M059J (cell line): ENCODE measurements at regions not wholly inside any gene's neighbourhood (a gene's known extent, or its start where the extent isn't known, plus 50 kb on each side); places are given as distances from the start of the nearest gene placed in this dataset.
"Not testable (repeated sequence)": the region's sequence is repeated elsewhere in the genome, so short reads cannot be mapped to it uniquely, and the experiment has no call there.

Experiments used
- DNase-seq: peaks from one replicate; pipeline ENCODE4 v3.0.0-alpha.2; 2012; ENCODE audit warnings: low read depth

GRCh38 chr18:22043837-22044236 lies 125.6 kb upstream of the GATA6 start:
- DNase-seq: no peak

DNA sequence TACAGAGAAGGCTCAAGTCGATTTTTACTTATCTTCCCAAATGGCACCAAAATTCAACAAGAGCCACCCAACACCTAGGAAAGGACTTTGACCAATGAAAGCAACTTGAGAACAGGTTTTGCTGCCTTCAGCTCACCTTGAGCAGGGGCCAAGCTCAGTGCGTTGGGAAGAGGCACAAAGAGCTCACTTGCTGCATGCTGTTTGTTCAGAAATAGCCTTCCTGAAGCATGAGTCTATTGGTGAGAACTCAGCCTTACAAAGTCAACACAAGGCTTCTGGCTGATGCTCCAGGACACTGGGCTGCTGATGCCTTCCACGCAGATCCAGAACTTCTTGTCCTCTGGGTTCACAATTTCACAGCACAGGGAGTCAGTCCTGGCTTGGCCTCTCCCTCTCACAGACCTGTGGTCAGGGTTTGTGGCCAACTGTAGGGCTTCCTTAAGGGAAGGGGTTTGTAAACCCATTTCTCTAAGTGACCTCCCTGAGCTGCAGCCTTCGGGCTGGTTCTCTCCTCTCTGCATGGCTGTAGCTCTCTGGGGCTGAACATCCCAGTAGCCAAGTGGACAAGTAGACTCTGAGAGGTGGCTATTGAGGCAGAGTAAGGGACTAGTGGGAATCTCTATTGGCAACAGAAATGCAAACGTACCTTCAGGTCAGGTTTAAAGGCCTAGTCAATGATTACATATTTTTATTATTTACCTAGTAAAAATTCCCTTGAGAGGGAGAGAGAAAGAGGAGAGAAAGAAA lies 124.7 kb upstream of the GATA6 start:
- DNase-seq: no peak

DNA sequence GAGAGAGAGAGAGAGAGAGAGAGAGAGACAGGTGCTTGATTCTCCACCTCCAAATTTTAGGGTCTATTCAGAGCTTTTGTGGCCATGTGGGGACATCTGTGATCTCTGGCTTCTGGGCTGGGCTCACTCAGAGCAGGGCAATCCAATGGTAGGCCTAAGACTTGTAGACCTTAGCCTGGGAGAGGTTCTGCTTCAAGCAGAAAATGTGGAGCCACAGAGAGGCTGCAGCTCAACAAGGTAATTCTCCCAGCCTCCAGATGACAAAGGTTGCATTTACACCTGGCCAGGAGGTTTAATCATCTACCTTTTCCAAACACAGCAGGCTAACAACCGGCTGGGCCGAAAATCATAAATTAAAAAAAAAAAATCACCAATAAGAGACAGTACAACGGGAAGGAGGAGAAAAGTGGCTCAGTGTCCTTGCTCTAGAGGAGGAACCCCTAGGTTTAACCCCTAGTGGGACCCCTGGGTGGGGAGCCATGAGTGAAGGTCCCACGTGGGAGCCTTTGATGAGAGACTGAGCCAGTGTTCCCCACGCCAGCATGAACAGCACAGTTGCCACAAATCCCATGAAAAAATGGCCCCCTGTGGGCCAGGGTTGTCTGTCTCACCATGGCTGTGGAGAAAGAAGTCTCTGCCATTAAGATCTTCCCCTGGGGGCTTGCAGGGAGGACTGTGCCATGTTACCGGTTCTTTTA lies 124.0 kb upstream of the GATA6 start:
- no peak for DNase-seq

DNA sequence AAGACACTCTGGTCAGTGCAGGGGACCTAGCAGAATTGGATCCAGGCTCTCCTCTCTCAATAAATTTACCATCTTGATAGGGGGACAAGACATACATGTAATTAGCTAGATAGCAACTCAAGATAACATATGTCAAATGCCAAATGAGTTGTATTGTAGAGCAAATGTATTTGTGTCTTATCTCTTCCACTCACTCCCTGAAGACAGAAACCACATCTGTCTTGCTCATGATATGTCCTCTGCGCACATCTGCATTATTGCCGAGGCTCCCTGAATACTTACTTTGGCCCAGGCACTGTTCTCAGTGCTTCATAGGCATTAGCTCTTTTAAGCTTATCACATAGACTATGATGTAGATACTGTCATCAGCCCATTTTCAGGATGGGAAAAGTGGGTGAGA lies 122.9 kb upstream of the GATA6 start:
- no peak for DNase-seq

DNA sequence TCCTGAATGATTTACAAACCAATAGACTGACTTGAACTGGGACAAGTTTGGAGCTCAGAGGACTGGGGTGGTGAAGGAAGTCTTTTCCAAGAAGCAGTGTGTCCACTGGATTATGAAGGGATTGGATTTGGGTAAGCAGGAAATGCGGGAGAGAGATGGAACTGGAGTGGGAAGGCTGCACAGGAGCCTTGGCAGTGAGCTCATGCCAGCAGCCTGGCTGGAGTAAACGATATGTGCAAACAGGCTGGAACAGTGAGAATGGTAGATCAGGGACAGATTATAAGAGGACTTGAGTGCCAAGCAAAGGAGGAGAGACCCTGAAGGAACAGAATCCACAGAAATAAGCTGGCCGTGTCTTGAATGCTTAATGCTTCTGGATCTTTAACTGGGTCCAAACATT lies 121.9 kb upstream of the GATA6 start:
- DNase-seq: no peak

DNA sequence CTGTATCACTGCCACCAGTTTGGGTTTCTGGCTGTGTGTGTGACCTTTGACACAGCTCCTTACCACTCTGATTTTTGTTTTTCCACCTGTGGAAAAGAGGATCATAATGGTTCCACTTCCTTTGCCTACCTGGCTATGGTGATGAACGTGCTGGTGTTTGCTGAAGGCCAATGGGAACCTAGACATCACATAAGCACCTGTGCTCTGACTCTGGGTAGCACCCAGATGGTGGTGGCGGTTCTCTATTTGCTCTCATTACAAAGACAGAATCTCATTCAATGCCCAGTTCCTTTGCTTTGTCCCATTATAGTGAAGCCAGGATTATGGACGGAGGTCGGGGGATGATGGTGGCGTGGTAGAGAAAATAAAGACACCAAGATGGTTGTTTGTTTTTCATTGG lies 121.2 kb upstream of the GATA6 start:
- DNase-seq: no peak

DNA sequence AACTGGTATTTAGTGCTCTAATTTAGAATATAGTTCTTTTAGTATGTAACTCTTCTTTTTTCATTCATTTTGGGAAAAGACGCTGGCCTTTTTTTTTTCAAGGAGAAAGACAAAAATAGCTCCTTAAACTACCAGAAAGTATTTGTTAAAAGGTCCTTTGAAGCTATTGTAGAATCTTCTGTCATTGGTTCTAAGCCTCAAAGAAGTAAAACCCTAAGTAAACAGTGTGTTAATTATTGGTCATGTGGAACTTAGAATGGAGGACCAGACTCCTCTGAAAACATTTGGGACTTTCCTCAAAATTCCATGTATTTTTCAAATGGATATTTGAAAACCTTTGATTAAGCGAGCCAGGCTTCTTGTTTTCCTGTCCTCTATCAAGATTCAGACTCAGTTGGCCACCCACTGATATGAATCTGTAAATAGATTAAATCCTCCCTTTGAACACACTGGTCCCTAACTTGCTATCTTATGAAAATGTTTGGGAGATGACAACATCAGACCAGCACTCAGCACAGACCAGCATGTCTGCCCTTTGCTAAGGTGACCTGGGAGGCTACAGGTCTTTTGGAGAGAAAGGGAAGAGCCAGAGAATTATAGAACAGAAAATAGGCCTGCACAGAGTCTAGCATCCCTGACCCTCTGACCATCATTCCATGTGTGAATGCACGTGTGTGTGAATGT lies 120.3 kb upstream of the GATA6 start:
- no peak for DNase-seq

DNA sequence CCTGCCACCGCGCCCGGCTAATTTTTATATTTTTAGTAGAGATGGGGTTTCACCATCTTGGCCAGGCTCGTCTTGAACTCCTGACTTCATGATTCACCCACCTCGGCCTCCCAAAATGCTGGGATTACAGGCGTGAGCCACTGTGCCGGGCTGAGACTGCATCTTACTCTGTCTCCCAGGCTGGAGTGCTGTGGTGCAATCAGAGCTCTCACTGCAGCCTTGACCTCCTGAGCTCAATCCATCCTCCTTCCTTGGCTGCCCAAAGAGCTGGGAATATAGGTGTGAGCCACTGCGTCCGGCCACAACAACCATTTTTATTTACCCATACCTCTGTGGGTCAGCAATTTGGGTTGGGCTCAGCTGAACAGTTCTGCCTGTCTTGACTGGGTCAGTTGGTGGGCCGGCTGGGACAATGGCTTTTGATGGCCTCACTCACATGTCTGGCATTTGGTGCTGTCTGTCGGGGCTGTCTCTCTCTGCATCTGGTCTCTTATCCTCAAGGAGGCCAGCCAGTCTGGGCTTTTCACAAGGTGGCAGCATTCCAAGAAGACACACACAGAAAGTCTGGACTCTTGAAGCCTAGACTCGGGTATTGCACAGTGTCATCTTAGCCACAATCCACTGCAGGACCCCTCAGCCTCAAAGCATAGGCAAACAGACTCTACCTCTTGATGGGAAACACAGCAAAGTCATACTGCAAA lies 116.8 kb upstream of the GATA6 start:
- no peak for DNase-seq

DNA sequence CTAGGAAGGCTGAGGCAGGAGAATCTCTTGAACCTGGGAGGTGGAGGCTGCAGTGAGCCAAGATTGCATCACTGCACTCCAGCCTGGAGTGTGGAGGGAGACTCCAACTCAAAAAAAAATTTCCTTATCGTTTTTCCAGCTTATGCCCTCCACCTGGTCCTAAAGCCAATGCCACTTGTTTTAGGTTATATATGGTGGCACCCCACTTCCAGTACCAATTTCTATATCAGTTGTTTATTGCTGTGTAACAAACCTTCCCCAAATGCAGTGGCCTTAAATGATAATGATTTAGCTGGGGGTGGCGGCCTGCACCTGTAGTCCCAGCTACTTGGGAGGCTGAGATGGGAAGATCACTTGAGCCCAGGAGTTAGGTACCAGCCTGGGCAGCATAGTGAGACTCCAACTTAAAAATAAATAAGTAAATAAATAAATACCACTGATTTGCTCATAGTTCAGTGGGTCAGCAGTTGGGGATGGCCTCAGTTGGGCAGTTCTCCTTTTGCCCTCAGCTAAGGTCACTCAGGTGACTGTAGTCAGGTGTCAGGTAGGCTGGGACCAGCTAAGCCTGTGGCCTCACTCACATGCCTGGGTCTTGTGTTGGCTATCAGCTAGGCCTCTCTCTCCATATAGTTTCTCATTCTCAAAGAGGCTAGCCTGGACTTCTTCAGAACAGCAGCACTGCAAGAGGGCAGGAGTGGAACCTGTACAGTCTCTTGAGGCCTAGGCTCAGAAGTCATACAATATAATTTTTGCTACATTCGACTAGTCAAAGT lies 113.7 kb upstream of the GATA6 start:
- no peak for DNase-seq

GRCh38 chr18:22056950-22057349 lies 112.4 kb upstream of the GATA6 start:
- DNase-seq: no peak

DNA sequence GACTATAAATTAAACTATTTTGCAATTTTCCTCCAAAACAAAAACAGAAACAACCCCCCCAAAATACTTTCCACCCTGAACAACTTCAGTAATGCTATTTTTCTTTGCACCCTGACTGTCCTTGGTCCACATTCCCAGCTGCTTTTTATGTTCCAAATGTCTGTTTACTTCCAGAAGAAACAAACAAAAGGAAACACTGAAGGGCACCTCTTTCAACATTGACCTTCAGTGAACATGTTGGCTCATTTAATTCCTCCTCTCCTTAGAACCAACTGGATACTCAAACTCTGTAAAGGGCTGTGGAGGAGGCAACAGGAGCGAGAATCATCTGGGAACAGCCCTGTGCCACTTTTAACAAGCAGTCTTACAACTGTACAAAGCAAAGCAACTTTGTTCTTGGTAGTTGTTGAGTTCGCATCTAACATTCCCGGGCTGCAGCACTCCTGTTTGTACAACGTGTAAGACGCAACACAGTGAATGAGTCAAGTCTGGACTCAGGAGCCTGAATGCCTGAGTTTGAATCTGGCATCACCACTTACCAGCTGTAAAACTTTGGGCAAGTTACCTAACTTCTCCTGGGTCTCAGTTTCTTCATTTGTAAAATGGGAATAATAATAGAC lies 111.4 kb upstream of the GATA6 start:
- no peak for DNase-seq

DNA sequence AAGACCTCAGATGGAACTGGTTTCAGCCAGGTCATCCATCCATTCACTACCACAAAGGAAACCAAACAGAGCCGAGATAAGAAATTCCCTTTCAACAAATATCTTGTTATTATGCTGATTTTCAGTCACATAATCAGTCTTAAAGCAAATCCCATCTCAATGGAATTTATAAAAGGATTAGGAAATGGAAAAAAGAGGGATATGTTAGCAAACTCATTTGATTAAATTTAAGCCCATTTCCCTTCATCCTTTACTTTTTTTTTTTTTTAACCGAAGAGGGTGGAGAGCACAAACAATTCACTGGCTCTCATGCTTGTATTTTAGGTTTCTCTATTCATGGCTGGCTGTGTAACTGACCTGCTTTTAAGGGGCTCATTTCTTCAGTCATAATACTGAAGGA lies 109.0 kb upstream of the GATA6 start:
- DNase-seq: no peak

GRCh38 chr18:22063102-22063501 lies 106.3 kb upstream of the GATA6 start:
- DNase-seq: peak; percentile 25

DNA sequence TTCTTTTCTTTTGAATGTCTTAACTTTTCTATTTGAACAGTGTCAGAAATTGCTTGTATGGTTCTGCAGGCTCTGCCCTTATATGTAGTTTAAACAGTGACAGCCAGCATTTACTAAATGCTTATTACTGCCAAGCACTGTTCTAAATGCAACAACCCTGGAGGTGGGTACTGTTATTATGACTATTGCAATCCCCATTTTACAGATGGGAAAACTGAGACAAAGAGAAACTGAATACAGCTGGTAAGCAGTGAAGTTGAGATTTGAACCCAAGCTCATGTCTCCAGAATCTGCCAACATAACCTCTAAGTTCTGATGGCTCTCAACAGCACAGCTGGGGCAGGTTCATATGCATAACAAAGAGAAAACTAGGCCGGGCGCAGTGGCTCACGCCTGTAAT lies 105.7 kb upstream of the GATA6 start:
- DNase-seq: no peak

- DNase-seq: no peak
Measured at GRCh38 chr18:22064581-22064980, 104.8 kb upstream of the GATA6 start.

DNA sequence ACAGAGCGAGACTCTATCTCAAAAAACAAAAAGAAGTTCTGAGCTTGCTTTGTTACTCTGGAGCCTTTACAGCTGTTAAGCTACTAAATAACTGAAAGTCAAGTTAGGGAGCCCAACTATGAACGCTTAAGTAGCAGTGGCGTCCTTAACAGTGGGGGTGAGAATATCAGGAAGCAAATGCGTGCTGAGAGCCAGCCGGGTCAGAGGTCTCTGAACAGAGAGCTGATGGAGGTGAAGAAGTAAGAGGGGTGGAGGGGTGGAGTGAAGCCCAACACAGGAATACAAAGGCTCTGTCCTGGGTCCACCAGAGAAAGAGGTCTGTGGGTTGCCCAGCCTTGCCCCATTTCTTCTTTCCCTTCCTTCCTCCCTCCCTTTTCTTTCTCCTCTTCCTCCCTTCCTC lies 104.1 kb upstream of the GATA6 start:
- DNase-seq: no peak

DNA sequence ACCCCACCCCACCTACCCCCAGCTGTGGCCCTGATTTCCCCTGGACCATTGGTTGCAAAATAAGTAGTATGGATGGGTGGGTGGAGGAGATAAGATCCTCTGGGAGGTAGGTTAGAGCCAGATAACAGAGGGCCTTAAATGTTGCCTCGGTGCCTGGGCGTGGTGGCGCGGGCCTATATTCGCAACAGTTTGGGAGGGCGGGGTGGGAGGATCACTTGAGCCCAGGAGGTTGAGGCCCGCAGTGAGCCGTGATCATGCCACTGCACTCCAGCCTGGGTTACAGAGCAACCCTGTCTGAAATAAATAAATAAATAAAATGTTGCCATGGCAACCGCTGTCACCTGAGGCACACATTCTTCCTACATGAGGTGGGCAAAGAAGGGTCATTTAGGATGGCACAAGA lies 103.3 kb upstream of the GATA6 start:
- peak; percentile 26 for DNase-seq

- DNase-seq: no peak
Measured at GRCh38 chr18:22067109-22067508, 102.3 kb upstream of the GATA6 start.

GRCh38 chr18:22067682-22068081 lies 101.7 kb upstream of the GATA6 start:
- no peak for DNase-seq

DNA sequence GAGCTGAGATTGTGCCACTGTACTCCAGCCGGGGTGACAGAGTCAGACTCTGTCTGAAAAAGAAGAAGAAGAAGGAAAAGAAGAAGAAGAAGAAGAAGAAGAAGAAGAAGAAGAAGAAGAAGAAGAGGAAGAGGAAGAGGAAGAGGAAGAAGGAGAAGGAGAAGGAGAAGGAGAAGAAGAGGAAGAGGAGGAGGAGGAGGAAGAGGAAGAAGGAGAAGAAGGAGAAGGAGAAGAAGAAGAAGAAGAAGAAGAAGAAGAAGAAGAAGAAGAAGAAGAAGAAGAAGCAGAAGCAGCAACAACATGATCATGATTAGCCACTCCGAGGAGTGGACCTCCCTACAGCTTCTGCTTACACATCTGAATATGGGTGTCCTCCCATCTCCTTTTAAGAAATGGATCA lies 100.6 kb upstream of the GATA6 start:
- DNase-seq: not testable (repeated sequence)

DNA sequence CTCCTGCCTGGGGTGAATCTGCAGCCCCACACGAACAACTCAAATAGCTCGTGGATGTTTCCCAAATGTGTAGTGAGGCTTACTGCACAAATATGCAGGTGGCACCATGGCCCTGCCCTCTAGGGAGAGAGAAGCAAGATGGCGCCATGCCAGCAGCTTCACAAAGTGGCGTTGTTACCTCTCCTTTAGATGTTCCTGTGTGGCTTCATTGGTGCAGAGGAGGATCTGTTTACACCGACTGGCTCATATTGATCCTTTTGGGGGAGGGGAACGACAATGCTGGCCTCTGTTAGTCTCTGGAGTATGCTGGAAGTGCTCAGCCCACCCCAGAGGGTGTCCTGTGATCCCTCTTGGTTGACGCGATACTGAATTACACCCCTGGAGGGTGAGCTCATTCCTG lies 99.5 kb upstream of the GATA6 start:
- no peak for DNase-seq
